COLO829 (cell line): ENCODE measurements at regions not wholly inside any gene's neighbourhood (a gene's known extent, or its start where the extent isn't known, plus 50 kb on each side); places are given as distances from the start of the nearest gene placed in this dataset.

Experiments
- DNase-seq: peaks from one replicate; pipeline ENCODE4 v3.0.0; 2012; ENCODE audit warnings: low spot score

DNA sequence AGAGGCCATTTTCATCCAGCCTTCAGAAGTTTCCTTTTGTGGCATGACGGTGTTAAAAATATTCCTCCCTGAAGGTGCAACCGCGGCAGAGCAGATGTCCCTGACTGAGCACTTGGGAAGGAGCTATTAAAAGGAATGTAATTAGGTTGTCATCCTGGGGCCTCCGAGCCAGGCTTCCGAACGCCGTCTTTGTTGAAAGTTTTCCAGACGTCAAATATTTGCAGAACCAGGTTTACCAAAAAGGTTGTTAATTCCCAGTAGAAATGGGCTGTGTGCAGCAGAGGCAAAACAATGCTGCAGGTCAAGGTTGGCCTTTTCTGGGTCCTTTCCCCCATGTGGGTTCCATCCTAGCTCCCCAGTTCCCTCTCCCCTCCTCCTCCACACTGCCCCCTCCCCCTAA lies 88.8 kb upstream of the CALM2 start:
- no peak for DNase-seq

DNA sequence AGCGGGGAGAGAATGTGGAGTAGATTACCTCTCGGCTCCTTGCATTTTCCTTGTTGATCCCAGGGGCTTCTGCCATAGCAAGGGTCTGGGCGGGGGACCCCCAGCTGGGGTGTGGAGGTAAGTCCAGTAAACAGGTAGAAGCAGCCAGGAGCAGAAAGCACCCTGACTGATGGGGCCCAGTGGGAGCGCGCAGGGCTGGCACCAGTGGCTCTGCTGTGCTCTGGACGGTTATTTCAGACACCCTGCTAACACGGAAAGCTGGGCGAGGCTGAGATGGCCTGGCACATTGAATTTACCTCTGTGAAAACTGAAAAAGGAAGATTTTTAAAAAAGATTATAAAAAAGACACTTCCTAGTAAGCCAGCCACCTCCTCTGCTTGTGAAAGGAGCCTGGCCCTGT lies 88.4 kb upstream of the CALM2 start:
- DNase-seq = no peak

DNA sequence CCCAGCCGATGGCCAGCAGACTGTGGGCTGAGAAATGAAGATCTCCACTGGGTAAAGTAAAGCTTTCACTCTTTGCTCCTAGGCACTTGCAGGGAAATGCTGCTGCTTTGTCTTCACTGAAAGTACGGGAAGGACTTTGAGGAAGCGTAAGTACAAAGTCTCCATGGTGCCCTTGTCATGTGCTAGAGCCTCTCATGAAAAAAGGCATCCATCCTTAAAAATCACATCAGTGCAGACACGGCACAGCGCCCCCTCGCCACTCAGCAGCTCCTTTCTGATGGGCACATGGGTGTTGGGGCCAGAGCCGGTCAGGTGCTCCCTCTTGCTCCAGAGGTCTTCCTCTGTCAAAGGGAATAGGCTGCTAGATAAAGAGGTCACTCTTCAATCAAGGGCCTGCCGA lies 87.8 kb upstream of the CALM2 start:
- no peak for DNase-seq

GRCh38 chr2:47262657-47263056 lies 86.3 kb upstream of the CALM2 start:
- no peak for DNase-seq

GRCh38 chr2:47260971-47261370 lies 84.7 kb upstream of the CALM2 start:
- no peak for DNase-seq

DNA sequence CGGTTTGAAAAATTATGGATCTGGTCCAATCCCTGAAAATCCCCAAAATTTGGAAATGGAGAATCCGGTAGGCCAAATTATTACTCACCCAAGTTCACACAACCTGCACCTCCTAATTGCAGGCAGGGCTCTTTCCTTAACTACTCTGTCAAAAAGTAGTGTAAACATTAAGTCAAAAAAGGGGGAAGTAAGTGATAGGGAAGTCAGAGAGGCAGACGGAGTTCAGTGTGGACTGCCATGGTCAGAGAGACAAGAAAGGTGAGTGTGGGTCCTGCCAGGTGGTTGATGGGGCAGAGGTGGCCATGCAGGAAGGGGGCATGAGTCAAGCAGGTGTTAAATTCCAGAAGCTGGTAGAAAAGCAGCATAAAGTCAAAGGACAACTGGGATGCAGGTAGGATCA lies 83.5 kb upstream of the CALM2 start:
- no peak for DNase-seq

DNA sequence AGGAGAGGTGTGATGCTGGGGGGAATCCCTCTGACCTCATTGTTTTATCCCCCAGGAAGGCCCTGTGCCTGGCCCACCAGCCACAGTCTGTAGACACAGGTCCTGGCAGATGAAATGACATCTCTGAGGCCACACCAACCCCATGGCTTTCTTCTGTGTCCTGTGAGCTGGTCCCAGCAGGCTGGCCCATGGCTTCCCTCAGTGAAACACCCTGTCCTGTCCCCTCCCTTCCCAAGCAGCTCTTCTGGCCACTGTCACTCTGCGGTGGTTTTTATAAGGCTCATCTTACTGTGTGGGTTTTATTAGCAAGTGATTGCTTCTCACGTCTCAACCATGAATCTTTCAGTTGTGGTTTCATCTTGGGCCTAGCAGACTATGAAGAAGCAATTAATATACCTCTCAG lies 81.6 kb upstream of the CALM2 start:
- no peak for DNase-seq

DNA sequence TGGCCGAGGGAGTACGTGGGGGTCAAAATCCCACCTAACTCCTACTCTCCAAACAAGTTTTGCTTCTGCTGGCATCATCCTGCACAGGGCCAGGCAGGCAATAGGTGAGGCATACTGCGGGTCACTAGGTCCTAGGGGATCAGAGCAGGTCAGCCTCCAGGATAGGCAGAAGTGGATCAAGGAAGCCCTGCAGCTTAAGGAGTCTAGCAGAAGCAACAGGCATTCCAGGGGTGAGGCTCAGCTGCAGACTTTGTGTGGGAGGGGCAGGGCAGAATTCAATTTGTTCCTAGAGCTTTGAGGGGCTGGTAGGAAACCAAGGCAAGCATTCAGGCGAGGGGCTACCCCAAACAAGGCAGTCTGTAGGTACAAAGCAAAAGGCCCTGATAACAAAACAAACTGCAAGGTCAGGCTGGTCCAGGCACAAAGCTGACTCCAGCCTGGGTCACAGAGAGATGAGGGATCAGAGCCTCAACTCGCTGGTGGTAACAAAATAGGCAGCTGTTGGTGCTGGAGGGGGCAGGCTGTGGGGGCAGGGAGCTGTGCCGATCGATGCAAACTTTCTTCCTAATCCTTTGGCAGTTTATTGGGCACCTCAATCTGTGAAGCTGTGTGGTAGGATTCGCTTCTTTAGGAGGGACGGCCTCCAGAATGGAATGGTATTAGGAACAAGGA lies 80.2 kb upstream of the CALM2 start:
- DNase-seq = no peak

DNA sequence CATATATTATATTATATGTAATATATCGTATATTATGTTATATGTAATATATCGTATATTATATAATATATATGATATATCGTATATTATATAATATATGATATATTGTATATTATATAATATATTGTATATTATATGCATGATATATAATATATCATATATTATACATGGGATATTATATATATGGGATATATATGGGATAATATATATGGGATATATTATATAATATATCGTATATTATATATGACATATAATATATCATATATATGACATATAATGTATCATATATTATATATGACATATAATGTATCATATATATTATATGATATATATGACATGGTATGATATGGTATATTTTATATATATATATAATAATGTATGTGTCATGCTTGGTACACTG lies 79.5 kb upstream of the CALM2 start:
- no peak for DNase-seq

DNA sequence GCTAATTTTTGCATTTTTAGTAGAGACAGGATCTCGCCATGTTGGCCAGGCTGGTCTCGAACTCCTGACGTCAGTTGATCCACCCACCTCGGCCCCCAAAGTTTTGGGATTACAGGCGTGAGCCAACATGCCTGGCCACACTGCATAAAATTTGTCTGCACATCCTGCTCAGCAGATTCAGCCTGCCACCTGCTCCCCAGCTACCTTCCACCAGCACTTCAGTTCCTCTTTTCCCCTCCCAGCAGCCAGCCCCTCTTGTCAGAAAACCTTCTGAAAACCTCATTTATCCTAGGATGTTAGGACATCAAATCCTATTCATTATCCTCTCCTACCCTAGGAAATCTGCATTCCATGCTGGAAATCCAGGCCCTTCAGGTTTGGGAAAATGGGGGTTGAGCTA lies 78.2 kb upstream of the CALM2 start:
- DNase-seq = no peak

- DNase-seq = no peak
These were observed 77.1 kb upstream of the CALM2 start for GRCh38 chr2:47253447-47253846.

GRCh38 chr2:47251404-47251675 lies 75.0 kb upstream of the CALM2 start:
- no peak for DNase-seq

DNA sequence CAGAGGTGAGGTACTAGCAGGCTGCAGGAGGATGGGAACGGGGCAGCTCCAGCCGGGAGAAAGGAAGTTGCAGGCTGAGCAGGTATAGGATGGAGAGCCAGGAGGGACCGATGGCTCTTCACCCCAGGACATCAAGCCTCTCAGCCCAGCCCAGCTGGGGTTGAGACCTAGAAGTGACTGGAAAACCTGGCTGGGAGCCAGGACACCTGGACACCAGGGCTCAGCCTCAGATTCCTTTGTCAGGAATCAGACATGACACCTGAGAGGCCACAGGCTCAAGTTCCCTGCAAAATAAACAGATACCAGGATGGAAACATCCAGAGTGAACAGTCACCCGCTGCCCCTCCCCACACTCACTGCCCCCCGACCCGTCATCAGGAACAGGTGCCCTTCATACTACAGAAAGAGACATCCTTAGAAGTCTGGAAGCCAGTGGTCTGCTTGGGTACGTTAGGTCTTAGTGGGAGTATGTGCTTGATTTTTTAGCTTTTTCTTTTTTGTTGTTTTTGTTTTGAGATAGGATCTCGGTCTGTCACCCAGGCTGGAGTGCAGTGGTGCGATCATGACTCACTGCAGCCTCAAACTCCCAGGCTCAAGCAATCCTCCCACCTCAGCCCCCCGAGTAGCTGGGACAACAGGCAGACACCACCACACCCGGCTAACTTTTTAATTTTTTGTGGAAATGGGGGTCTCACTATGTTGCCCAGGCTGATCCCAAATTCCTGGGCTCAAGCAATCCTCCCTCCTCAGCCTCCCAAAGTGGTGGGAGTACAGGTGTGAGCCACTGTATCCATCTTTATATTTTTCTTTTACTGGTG lies 74.5 kb upstream of the CALM2 start:
- DNase-seq = no peak

DNA sequence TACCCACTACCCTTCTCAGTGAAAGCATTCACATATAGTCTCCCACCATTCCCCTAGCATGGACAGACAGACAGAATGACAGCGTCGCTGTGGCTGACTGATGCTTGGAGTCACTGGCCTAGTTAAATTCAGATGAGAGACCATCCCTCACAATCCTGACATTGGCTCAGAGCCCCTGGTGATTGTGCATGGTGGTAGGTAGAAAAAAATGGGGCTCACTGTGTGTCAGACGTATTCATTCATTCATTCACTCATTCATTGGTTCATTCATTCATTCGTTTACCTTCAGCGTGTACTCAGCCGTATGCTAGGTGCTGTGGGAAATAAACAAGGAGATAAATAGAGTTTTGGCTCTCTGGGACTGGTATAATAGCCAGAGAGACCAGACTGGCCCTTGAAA lies 73.6 kb upstream of the CALM2 start:
- no peak for DNase-seq

GRCh38 chr2:47249157-47249900 lies 73.0 kb upstream of the CALM2 start:
- DNase-seq = no peak

- DNase-seq = no peak
These were observed 67.4 kb upstream of the CALM2 start for GRCh38 chr2:47243596-47244323.

GRCh38 chr2:47241715-47242114 lies 65.4 kb upstream of the CALM2 start:
- no peak for DNase-seq

DNA sequence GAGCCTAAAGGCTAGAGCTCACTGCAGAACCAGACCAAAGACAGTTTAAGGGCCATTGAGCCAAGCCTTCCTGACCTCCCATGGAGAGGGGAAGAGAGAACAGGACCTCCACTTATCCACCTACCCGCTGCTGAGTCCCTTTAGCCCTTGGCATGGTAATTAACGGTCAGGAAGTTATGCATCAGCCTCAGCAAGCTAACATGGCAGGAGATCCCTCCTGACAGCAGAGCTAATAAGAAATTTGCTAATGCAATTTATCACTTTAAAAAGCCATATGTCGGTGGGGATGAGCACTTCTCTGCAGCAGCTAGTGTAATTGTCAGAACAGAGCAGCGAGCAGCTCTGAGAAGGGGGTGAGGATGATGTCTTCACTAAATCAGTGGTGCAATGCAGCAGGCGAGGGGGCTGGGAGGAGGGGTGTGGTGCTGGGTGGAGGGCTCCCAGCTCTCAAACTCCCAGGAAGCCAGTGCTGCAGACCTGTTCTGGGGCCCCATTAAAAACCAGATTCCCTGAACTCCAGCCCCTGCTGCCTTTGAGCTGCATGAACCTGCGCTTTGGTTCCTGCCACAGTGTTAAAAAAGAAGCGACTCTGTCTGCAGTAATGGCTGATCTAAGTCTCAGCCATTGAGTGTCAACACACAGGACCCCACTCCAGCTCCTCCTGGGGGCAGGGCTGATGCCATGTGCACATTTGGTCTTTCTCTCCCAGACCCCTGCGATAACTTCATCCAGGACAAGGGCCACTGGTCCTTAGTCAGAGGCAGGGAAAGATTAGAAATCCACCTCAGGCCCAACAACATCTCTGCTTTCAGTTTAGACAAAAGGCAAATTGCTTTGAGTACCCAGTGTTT lies 63.0 kb upstream of the CALM2 start:
- no peak for DNase-seq

GRCh38 chr2:47238638-47239037 lies 62.3 kb upstream of the CALM2 start:
- DNase-seq = no peak

DNA sequence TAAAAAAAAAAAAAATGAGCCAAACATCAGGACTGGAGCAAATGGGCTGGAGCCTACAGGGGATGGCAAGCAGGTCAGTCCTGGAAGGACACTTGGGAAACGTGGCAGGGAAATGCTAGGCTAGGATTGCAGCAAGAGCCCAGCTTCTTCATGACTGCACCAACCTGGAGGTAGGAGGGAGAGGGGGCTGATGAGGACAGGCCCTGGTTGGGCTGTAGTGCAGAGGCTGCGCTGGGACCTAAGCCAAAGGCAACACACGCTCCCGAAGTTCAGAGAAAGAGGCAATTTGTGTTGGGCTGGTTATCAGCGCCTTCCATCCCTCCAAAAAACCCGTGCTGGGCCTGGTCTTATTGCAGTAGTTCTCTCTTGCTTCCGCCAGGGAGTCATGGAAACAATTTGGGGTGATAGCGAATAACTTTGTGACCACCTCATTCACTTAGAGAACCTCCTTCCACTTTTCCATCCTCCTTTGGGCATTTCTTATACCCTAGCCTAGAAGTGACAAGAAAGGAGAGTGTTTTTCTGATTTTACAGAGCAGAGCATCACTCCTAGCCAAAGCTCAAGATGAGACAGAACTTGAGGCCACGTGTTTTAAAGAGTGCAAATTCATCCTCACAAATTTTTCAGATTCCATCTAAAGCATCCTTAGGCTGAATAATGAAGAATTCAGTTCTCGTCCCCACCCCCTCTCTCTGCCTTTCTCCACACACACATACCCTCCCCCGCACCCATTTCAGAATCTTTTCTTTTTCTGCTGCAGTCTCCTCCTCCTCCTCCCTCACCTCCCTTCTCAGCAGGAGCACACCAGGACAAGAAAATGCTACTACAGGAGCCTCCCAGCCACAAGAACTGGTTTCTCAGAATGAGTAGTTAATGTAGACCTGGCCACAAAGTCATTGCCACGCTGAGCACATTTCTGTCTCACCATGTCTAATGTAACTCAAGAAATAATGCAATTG lies 61.3 kb upstream of the CALM2 start:
- DNase-seq = no peak
